ENCODE measurements at regions not wholly inside any gene's neighbourhood (a gene's known extent, or its start where the extent isn't known, plus 50 kb on each side); places are given as distances from the start of the nearest gene placed in this dataset.
"Not testable (repeated sequence)": the region's sequence is repeated elsewhere in the genome, so short reads cannot be mapped to it uniquely, and the experiment has no call there.

DNA sequence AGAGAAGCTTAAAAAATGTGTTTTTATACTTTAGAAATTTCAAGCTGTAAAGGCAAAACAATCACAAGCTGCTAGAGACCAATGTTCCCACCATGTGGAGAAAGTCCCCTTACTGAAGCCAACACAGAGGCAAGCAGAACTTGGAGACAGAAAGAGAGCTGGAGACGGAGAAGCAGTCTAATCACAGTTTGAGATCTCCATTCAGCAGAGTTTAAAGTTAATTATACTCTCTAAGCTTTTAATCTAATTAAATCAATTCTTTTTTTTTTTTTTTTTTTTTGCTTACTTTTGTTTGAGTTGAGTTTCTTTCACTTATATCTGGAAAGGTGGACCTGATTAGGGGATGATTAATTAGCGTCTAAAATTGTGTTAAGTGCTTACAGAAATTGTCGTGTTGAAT lies 1534.3 kb downstream of the MAT2B start:
- H4K20me1 ChIP-seq (ENCODE audit: low read depth, low read length) = no peaks in the 10 kb centered on the region
- H3K79me2 ChIP-seq (ENCODE audit: insufficient read depth, low read length) = no peaks in the 10 kb centered on the region
- H3K9me3 ChIP-seq (ENCODE audit: insufficient read depth, low read length) = no peaks in the 10 kb centered on the region
- H3F3A ChIP-seq (ENCODE audit: insufficient read depth) = no peaks in the 10 kb centered on the region
- no peaks in the 10 kb centered on the region for H3K9me2 ChIP-seq (replicated peaks; ENCODE audit: insufficient read depth, low read length)
- H2AFZ ChIP-seq (ENCODE audit: low read depth, low read length, severe bottlenecking) = no peak overlapping the region
- H3K27me3 ChIP-seq (ENCODE audit: low read length) = no peaks in the 10 kb centered on the region
- no peak overlapping the region for H3K4me3 ChIP-seq (ENCODE audit: insufficient read depth, low read length, poor library complexity, severe bottlenecking)
- H3K27ac ChIP-seq (ENCODE audit: low read depth, low read length) = no peak overlapping the region
- H3K9ac ChIP-seq (ENCODE audit: low read length) = no peak overlapping the region
- no peak for TF ChIP-seq EZH2phosphoT487 (conservative IDR thresholded peaks at IDR 0.05; ENCODE audit: low read length)
- TF ChIP-seq, protein P1, sequence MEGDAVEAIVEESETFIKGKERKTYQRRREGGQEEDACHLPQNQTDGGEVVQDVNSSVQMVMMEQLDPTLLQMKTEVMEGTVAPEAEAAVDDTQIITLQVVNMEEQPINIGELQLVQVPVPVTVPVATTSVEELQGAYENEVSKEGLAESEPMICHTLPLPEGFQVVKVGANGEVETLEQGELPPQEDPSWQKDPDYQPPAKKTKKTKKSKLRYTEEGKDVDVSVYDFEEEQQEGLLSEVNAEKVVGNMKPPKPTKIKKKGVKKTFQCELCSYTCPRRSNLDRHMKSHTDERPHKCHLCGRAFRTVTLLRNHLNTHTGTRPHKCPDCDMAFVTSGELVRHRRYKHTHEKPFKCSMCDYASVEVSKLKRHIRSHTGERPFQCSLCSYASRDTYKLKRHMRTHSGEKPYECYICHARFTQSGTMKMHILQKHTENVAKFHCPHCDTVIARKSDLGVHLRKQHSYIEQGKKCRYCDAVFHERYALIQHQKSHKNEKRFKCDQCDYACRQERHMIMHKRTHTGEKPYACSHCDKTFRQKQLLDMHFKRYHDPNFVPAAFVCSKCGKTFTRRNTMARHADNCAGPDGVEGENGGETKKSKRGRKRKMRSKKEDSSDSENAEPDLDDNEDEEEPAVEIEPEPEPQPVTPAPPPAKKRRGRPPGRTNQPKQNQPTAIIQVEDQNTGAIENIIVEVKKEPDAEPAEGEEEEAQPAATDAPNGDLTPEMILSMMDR (IDR thresholded peaks at IDR 0.05; ENCODE audit: insufficient read depth, low read length, poor library complexity, severe bottlenecking) = no peak
- no peak overlapping the region for H3K4me2 ChIP-seq (ENCODE audit: low read depth, low read length, poor library complexity, severe bottlenecking)
- no peaks in the 10 kb centered on the region for H3K36me3 ChIP-seq (ENCODE audit: low read length)

GRCh38 chr5:165045941-165046340 lies 1540.5 kb downstream of the MAT2B start:
- not testable (repeated sequence) for H3K27me3 ChIP-seq (ENCODE audit: low read length); H3F3A ChIP-seq (ENCODE audit: insufficient read depth); H3K9me3 ChIP-seq (ENCODE audit: insufficient read depth, low read length); H2AFZ ChIP-seq (ENCODE audit: low read depth, low read length, severe bottlenecking); H3K9ac ChIP-seq (ENCODE audit: low read length); H3K9me2 ChIP-seq (replicated peaks; ENCODE audit: insufficient read depth, low read length); H3K4me3 ChIP-seq (ENCODE audit: insufficient read depth, low read length, poor library complexity, severe bottlenecking); H3K27ac ChIP-seq (ENCODE audit: low read depth, low read length); H3K79me2 ChIP-seq (ENCODE audit: insufficient read depth, low read length); H4K20me1 ChIP-seq (ENCODE audit: low read depth, low read length); H3K4me2 ChIP-seq (ENCODE audit: low read depth, low read length, poor library complexity, severe bottlenecking); H3K36me3 ChIP-seq (ENCODE audit: low read length)

DNA sequence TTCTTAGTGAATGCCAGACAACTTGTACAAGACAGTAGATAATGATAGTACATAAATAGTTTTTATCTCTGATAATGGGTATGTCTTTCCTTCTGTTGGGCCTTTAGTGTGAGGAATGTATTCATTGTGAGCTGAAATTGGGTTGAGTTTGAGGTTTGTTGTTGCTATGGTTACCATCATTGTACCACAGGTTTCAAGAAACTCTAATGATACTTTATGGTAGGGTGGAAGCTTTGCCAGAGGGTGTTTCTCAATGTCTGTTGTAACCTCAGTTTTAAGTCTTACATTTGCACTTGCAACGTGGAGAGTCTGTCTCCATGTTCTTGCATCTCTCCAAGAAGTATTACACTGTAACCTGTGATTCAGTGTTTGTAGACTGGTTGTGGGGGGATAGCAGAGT lies 1550.1 kb downstream of the MAT2B start:
- H2AFZ ChIP-seq (ENCODE audit: low read depth, low read length, severe bottlenecking) = no peak overlapping the region
- no peaks in the 10 kb centered on the region for H3K36me3 ChIP-seq (ENCODE audit: low read length)
- H3F3A ChIP-seq (ENCODE audit: insufficient read depth) = no peaks in the 10 kb centered on the region
- no peak overlapping the region for H3K4me3 ChIP-seq (ENCODE audit: insufficient read depth, low read length, poor library complexity, severe bottlenecking)
- no peak overlapping the region for H3K4me2 ChIP-seq (ENCODE audit: low read depth, low read length, poor library complexity, severe bottlenecking)
- no peaks in the 10 kb centered on the region for H3K9me2 ChIP-seq (replicated peaks; ENCODE audit: insufficient read depth, low read length)
- H3K9me3 ChIP-seq (ENCODE audit: insufficient read depth, low read length) = no peaks in the 10 kb centered on the region
- H3K27ac ChIP-seq (ENCODE audit: low read depth, low read length) = no peak overlapping the region
- H3K27me3 ChIP-seq (ENCODE audit: low read length) = no peaks in the 10 kb centered on the region
- no peaks in the 10 kb centered on the region for H3K79me2 ChIP-seq (ENCODE audit: insufficient read depth, low read length)
- H4K20me1 ChIP-seq (ENCODE audit: low read depth, low read length) = no peaks in the 10 kb centered on the region
- TF ChIP-seq, protein P1 (IDR thresholded peaks at IDR 0.05; ENCODE audit: insufficient read depth, low read length, poor library complexity, severe bottlenecking) = no peak
- TF ChIP-seq EZH2phosphoT487 (conservative IDR thresholded peaks at IDR 0.05; ENCODE audit: low read length) = no peak
- H3K9ac ChIP-seq (ENCODE audit: low read length) = no peak overlapping the region

DNA sequence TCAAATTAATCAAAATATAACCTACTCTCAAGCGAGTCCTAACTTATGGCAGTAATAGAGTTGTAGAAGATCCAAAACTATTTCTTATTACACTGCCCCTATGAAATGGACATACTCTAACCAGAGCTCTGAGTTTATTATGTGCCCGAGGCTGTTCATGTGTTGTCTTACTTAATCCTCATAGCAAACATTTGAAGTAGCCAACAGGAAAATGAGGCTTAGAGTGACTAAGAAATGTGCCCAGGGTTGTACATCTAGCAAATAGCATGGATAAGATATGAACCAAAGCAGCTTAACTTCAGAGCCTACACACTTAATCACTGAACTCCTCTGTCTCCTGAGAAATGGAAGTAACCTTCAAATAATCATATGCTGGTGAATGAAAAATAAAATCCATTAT lies 1551.7 kb downstream of the MAT2B start:
- Histone ChIP-seq H3K27ac (ENCODE audit: low read depth, low read length) (no peak overlapping the region), H3K4me2 (ENCODE audit: low read depth, low read length, poor library complexity, severe bottlenecking) (no peak overlapping the region)

More for the DNA sequence above, 1551.7 kb downstream of the MAT2B start:
- H3K36me3 ChIP-seq (ENCODE audit: low read length) = no peaks in the 10 kb centered on the region
- no peak for TF ChIP-seq EZH2phosphoT487 (conservative IDR thresholded peaks at IDR 0.05; ENCODE audit: low read length)
- TF ChIP-seq, protein P1 (IDR thresholded peaks at IDR 0.05; ENCODE audit: insufficient read depth, low read length, poor library complexity, severe bottlenecking) = no peak
- H4K20me1 ChIP-seq (ENCODE audit: low read depth, low read length) = no peaks in the 10 kb centered on the region
- H3K79me2 ChIP-seq (ENCODE audit: insufficient read depth, low read length) = no peaks in the 10 kb centered on the region
- no peaks in the 10 kb centered on the region for H3K27me3 ChIP-seq (ENCODE audit: low read length)
- H3K9me2 ChIP-seq (replicated peaks; ENCODE audit: insufficient read depth, low read length) = no peaks in the 10 kb centered on the region
- no peaks in the 10 kb centered on the region for H3K9me3 ChIP-seq (ENCODE audit: insufficient read depth, low read length)
- H3K4me3 ChIP-seq (ENCODE audit: insufficient read depth, low read length, poor library complexity, severe bottlenecking) = no peak overlapping the region
- H3K9ac ChIP-seq (ENCODE audit: low read length) = no peak overlapping the region
- no peak overlapping the region for H2AFZ ChIP-seq (ENCODE audit: low read depth, low read length, severe bottlenecking)
- no peaks in the 10 kb centered on the region for H3F3A ChIP-seq (ENCODE audit: insufficient read depth)

All from SU-DHL-6 (cell line).